ENCODE measurements at regions not wholly inside any gene's neighbourhood (a gene's known extent, or its start where the extent isn't known, plus 50 kb on each side); places are given as distances from the start of the nearest gene placed in this dataset.

GRCh38 chr13:88590574-88590973 lies 919.4 kb downstream of the SLITRK5 start:
- TF ChIP-seq POLR2AphosphoS5 (IDR thresholded peaks at IDR 0.05) (no peak), CTCF (IDR thresholded peaks at IDR 0.05) (no peak), POLR2A (IDR thresholded peaks at IDR 0.05) (no peak)

GRCh38 chr13:88592105-88592504 lies 920.9 kb downstream of the SLITRK5 start:
- Histone ChIP-seq H3K27me3 (no peaks in the 10 kb centered on the region), H3K36me3 (no peaks in the 10 kb centered on the region), H3K4me3 (no peak overlapping the region), H3K27ac (no peak overlapping the region), H3K4me1 (no peaks in the 10 kb centered on the region), H3K9me3 (peaks cover 5 to 22% of the 10 kb centered on the region in 2 donors)
- intact Hi-C loops (cut with DNase I; ENCODE audit: low total_unique reads) = no loop called here
- no peak for DNase-seq (ENCODE audit: low spot score in 2 of 2)
- TF ChIP-seq POLR2AphosphoS5 (IDR thresholded peaks at IDR 0.05) = no peak
- no peak for TF ChIP-seq POLR2A (IDR thresholded peaks at IDR 0.05)
- no peak for TF ChIP-seq CTCF (IDR thresholded peaks at IDR 0.05)

More at GRCh38 chr13:88590574-88590973, 919.4 kb downstream of the SLITRK5 start:
- DNase-seq (ENCODE audit: low spot score in 2 of 2) = no peak
- Histone ChIP-seq H3K4me3 (no peak overlapping the region), H3K27ac (no peak overlapping the region), H3K4me1 (no peaks in the 10 kb centered on the region), H3K9me3 (peaks cover 5 to 22% of the 10 kb centered on the region in 2 donors), H3K36me3 (no peaks in the 10 kb centered on the region), H3K27me3 (no peaks in the 10 kb centered on the region)
- intact Hi-C loops (cut with DNase I; ENCODE audit: low total_unique reads) = no loop called here

- Histone ChIP-seq H3K27me3 (no peaks in the 10 kb centered on the region), H3K36me3 (no peaks in the 10 kb centered on the region), H3K4me3 (no peak overlapping the region), H3K4me1 (no peaks in the 10 kb centered on the region), H3K27ac (no peak overlapping the region), H3K9me3 (no peaks in the 10 kb centered on the region)
- TF ChIP-seq CTCF (IDR thresholded peaks at IDR 0.05) (no peak), POLR2AphosphoS5 (IDR thresholded peaks at IDR 0.05) (no peak), POLR2A (IDR thresholded peaks at IDR 0.05) (no peak)
- no peak for DNase-seq (ENCODE audit: low spot score in 2 of 2)
- intact Hi-C loops (cut with DNase I; ENCODE audit: low total_unique reads) = no loop called here
These were observed 930.8 kb downstream of the SLITRK5 start for GRCh38 chr13:88601949-88602348.

DNA sequence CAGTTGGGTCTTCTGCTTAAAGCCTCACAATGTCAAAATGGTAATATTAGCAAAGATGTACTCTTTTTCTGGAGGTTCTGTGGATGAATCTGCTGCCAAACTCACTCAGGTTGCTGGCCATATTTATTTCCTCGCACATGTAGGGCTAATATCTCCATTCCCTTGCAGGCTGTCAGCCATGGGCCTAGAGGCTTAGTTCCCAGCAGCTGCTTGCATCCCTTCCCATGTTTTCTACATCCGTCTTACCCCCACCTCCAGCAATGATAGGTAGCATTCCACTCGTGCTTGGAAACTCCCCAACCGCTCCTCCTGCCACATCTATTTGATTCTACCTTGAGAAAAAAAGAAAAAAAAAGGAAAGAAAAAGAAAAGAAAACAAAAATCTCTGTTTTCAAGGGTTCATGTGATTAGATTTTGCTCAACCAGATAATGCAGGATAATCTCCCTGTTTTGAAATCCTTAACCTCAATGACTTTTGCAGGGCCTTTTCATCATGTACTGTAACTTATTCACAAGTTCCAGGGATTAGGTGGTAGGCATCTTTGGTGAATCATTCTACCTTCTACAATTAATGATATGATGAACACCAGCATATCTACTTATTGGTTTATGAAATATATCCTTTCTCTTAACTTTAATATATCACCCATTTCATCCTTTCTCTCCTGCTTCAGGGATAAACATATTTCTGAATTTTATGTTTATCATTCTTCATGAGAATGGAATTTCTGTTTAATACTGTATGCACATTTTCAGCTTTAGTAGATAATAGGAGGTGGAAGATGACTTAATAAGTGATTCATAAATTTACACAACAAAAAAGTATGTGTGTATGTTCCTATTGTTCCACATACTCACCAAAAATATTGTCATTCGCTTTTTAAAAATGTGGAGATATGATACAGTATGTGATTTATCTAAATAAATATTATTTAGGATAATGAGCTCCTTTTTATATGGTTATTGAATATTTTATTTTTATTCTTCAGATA lies 931.9 kb downstream of the SLITRK5 start:
- no peak for DNase-seq (ENCODE audit: low spot score in 2 of 2)
- Histone ChIP-seq H3K27me3 (no peaks in the 10 kb centered on the region), H3K27ac (no peak overlapping the region), H3K36me3 (no peaks in the 10 kb centered on the region), H3K4me1 (no peaks in the 10 kb centered on the region), H3K4me3 (no peak overlapping the region), H3K9me3 (no peaks in the 10 kb centered on the region)
- intact Hi-C loops (cut with DNase I; ENCODE audit: low total_unique reads) = no loop called here
- TF ChIP-seq POLR2AphosphoS5 (IDR thresholded peaks at IDR 0.05) (no peak), POLR2A (IDR thresholded peaks at IDR 0.05) (no peak), CTCF (IDR thresholded peaks at IDR 0.05) (no peak)

GRCh38 chr13:88617176-88617575 lies 946.0 kb downstream of the SLITRK5 start:
- H3K9me3 ChIP-seq = no peaks in the 10 kb centered on the region
- H3K27ac ChIP-seq = no peak overlapping the region
- no peaks in the 10 kb centered on the region for H3K4me1 ChIP-seq
- no peaks in the 10 kb centered on the region for H3K36me3 ChIP-seq
- TF ChIP-seq POLR2AphosphoS5 (IDR thresholded peaks at IDR 0.05) (no peak), CTCF (IDR thresholded peaks at IDR 0.05) (no peak), POLR2A (IDR thresholded peaks at IDR 0.05) (no peak)
- H3K27me3 ChIP-seq = no peaks in the 10 kb centered on the region
- intact Hi-C loops (cut with DNase I; ENCODE audit: low total_unique reads) = no loop called here
- H3K4me3 ChIP-seq = no peak overlapping the region
- no peak for DNase-seq (ENCODE audit: low spot score in 2 of 2)
